NCI-H2081 treated with DMSO at 0.1 percent for 48 hours (cell line): ENCODE measurements at regions not wholly inside any gene's neighbourhood (a gene's known extent, or its start where the extent isn't known, plus 50 kb on each side); places are given as distances from the start of the nearest gene placed in this dataset.
"Not testable (repeated sequence)": the region's sequence is repeated elsewhere in the genome, so short reads cannot be mapped to it uniquely, and the experiment has no call there.

ENCODE experiments used
- DNase-seq: peaks from one replicate; lab custom pipeline; 2025; lab: John Stamatoyannopoulos, UW

GRCh38 chr13:86253497-86253896 lies 454.3 kb upstream of the SLITRK6 start:
- DNase-seq: not testable (repeated sequence)

GRCh38 chr13:86255820-86256219 lies 456.6 kb upstream of the SLITRK6 start:
- not testable (repeated sequence) for DNase-seq

GRCh38 chr13:86269511-86269910 lies 470.3 kb upstream of the SLITRK6 start:
- no peak for DNase-seq

- DNase-seq: no peak
Measured at GRCh38 chr13:86282442-86282841, 483.2 kb upstream of the SLITRK6 start.

- no peak for DNase-seq
Measured at GRCh38 chr13:86283031-86283430, 483.8 kb upstream of the SLITRK6 start.

- no peak for DNase-seq
Measured at GRCh38 chr13:86298725-86299124, 499.5 kb upstream of the SLITRK6 start.

- DNase-seq: no peak
Measured at GRCh38 chr13:86299128-86299527, 499.9 kb upstream of the SLITRK6 start.

GRCh38 chr13:86309881-86310280 lies 510.7 kb upstream of the SLITRK6 start:
- DNase-seq: no peak

GRCh38 chr13:86313421-86313820 lies 514.2 kb upstream of the SLITRK6 start:
- DNase-seq: no peak

- DNase-seq: no peak
Measured at GRCh38 chr13:86318450-86318849, 519.2 kb upstream of the SLITRK6 start.

- no peak for DNase-seq
Measured at GRCh38 chr13:86324191-86324590, 525.0 kb upstream of the SLITRK6 start.

- no peak for DNase-seq
Measured at GRCh38 chr13:86355301-86355700, 556.1 kb upstream of the SLITRK6 start.

GRCh38 chr13:86357106-86357505 lies 557.9 kb upstream of the SLITRK6 start:
- DNase-seq: no peak

GRCh38 chr13:86363749-86364148 lies 564.5 kb upstream of the SLITRK6 start:
- DNase-seq: not testable (repeated sequence)

GRCh38 chr13:86368924-86369323 lies 569.7 kb upstream of the SLITRK6 start:
- DNase-seq: no peak

GRCh38 chr13:86377451-86377850 lies 578.2 kb upstream of the SLITRK6 start:
- DNase-seq: no peak

GRCh38 chr13:86378628-86379027 lies 579.4 kb upstream of the SLITRK6 start:
- no peak for DNase-seq

- DNase-seq: peak; percentile 31
Measured at GRCh38 chr13:86383151-86383550, 583.9 kb upstream of the SLITRK6 start.

- no peak for DNase-seq
Measured at GRCh38 chr13:86383561-86383960, 584.3 kb upstream of the SLITRK6 start.

- DNase-seq: no peak
Measured at GRCh38 chr13:86397635-86398034, 598.4 kb upstream of the SLITRK6 start.

GRCh38 chr13:86399572-86399971 lies 600.4 kb upstream of the SLITRK6 start:
- DNase-seq: no peak

- DNase-seq: no peak
Measured at GRCh38 chr13:86402500-86402899, 603.3 kb upstream of the SLITRK6 start.

GRCh38 chr13:86403181-86403580 lies 604.0 kb upstream of the SLITRK6 start:
- DNase-seq: no peak

- no peak for DNase-seq
Measured at GRCh38 chr13:86409466-86410241, 610.4 kb upstream of the SLITRK6 start.
